ENCODE measurements at regions not wholly inside any gene's neighbourhood (a gene's known extent, or its start where the extent isn't known, plus 50 kb on each side); places are given as distances from the start of the nearest gene placed in this dataset.

DNA sequence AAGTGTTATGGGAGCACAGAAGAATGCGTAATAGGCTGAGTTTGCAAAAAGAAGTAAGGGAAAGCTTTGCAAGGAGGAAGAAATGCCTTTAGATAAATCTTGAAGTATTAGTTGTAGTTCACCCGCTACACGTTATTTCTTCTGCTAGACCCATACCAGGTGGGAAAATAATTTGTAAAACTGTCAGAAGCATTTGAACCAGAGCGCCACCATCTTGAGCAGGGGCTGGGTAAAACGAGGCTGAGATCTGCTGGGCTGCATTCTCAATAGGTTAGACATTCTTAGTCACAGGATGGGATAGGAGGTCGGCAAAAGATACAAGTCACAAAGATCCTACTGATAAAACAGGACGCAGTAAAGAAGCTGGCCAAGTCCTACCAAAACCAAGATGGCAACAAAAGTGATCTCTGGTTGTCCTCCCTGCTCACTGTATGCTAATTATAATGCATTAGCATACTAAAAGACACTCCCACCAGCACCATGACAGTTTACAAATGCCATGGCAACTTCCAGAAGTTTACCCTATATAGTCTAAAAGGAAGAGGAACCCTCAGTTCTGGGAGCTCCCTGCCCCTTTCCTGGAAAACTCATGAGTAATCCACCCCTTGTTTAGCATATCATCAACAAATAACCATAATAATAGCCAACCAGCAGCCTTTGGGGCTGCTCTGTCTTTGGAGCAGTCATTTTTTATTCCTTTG, 50.0 kb upstream of the ZNF280D start:
- no peak for ATAC-seq (replicated peaks in 1 of 2)
- H3K27me3 Mint-ChIP-seq (ENCODE audit: low read depth) = peaks cover 14% of the 10 kb centered on the region

More for the DNA sequence above, 50.0 kb upstream of the ZNF280D start:
- no peak for DNase-seq
- H3K9me3 Mint-ChIP-seq = peaks cover 1 to 7% of the 10 kb centered on the region in 2 donors
- peaks cover 27% of the 10 kb centered on the region for H3K4me1 Mint-ChIP-seq (ENCODE audit: low read depth)
- H3K27ac Mint-ChIP-seq = no peak overlapping the region
- H3K36me3 Mint-ChIP-seq (ENCODE audit: insufficient read depth in 2 of 2) = peaks cover 8 to 15% of the 10 kb centered on the region in 2 donors
- no peak overlapping the region for H3K4me3 Mint-ChIP-seq

Data from activated T-cell treated with anti-CD3 and anti-CD28 coated beads, Interleukin-2, amount 50 U/mL, for 72 hours (primary cell).